ENCODE measurements at regions not wholly inside any gene's neighbourhood (a gene's known extent, or its start where the extent isn't known, plus 50 kb on each side); places are given as distances from the start of the nearest gene placed in this dataset.
A peak's percentile ranks its signal among the peaks of the same experiment; 100 is the strongest.

GRCh38 chr10:47247148-47248059 is 52.6 kb upstream of the GDF10 start:
- H3K27me3 ChIP-seq, result no peaks in the 10 kb centered on the region
- peak; percentile 2 for DNase-seq
- no peak overlapping the region for H3K27ac ChIP-seq
- in situ Hi-C loops (cut with MboI; ENCODE audit: low pct_ligation_motif_present in 1 of 4, low pct_unique_long_range_greater_than_20kb in 1 of 4, low sequenced_read_pairs in 3 of 4), result no loop called here
- intact Hi-C loops (cut with DNase I; ENCODE audit: low total_unique reads), result no loop called here
- H3K9me3 ChIP-seq, result no peaks in the 10 kb centered on the region
- no peaks in the 10 kb centered on the region for H3K36me3 ChIP-seq
- 83 to 88% methylated on average over 1 to 13 of the region's 13 CpGs for WGBS, 2 donors (ENCODE audit: low coverage in 1 of 2)
- H3K4me1 ChIP-seq, result no peaks in the 10 kb centered on the region
- no peak overlapping the region for H3K4me3 ChIP-seq
- TF ChIP-seq EP300 (IDR thresholded peaks at IDR 0.05; ENCODE audit: low read depth), result no peak

- H3K27me3 ChIP-seq, result no peaks in the 10 kb centered on the region
- intact Hi-C loops (cut with DNase I; ENCODE audit: low total_unique reads) (no loop called here), in situ Hi-C loops (cut with MboI; ENCODE audit: low pct_ligation_motif_present in 1 of 4, low pct_unique_long_range_greater_than_20kb in 1 of 4, low sequenced_read_pairs in 3 of 4) (no loop called here)
- H3K9me3 ChIP-seq, result no peaks in the 10 kb centered on the region
- H3K36me3 ChIP-seq, result no peaks in the 10 kb centered on the region
- no peak overlapping the region for H3K4me3 ChIP-seq
- no peak for DNase-seq
- 90 to 100% methylated on average over 2 to 8 of the region's 8 CpGs for WGBS, 2 donors (ENCODE audit: low coverage in 1 of 2)
- no peak for TF ChIP-seq EP300 (IDR thresholded peaks at IDR 0.05; ENCODE audit: low read depth)
- TF ChIP-seq POLR2AphosphoS5 (IDR thresholded peaks at IDR 0.05), result no peak
- no peak for TF ChIP-seq POLR2A (IDR thresholded peaks at IDR 0.05)
- TF ChIP-seq, protein P1, sequence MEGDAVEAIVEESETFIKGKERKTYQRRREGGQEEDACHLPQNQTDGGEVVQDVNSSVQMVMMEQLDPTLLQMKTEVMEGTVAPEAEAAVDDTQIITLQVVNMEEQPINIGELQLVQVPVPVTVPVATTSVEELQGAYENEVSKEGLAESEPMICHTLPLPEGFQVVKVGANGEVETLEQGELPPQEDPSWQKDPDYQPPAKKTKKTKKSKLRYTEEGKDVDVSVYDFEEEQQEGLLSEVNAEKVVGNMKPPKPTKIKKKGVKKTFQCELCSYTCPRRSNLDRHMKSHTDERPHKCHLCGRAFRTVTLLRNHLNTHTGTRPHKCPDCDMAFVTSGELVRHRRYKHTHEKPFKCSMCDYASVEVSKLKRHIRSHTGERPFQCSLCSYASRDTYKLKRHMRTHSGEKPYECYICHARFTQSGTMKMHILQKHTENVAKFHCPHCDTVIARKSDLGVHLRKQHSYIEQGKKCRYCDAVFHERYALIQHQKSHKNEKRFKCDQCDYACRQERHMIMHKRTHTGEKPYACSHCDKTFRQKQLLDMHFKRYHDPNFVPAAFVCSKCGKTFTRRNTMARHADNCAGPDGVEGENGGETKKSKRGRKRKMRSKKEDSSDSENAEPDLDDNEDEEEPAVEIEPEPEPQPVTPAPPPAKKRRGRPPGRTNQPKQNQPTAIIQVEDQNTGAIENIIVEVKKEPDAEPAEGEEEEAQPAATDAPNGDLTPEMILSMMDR (IDR thresholded peaks at IDR 0.05), result no peak
- no peak overlapping the region for H3K27ac ChIP-seq
- H3K4me1 ChIP-seq, result no peaks in the 10 kb centered on the region
Observed at GRCh38 chr10:47248386-47249090, 51.5 kb upstream of the GDF10 start.

DNA sequence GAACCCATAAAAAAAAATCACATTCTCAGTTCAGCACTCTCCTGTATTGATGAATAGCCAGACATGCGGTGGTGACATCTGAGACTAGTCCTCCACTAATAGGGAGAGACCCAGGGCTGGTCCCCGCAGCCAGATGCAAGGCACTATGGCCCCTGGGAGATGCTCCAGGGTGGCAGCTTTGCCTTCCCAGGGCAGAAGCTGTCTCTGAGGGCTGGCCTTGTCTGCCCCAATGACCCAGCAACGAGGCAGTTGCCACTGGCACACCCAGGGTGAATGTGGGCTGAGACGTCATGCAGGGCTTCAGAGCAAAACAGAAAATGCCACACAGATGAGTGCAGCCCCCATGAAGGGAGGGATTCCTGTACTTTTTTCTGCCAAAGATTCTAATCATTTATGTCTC is 50.1 kb upstream of the GDF10 start:
- Histone ChIP-seq H3K36me3 (no peaks in the 10 kb centered on the region), H3K4me1 (no peaks in the 10 kb centered on the region), H3K27ac (no peak overlapping the region), H3K27me3 (no peaks in the 10 kb centered on the region), H3K9me3 (no peaks in the 10 kb centered on the region), H3K4me3 (no peak overlapping the region)
- 52 to 92% methylated on average over 2 to 4 of the region's 4 CpGs for WGBS, 2 donors (ENCODE audit: low coverage in 1 of 2)
- TF ChIP-seq, protein P1 (IDR thresholded peaks at IDR 0.05), result no peak
- TF ChIP-seq POLR2AphosphoS5 (IDR thresholded peaks at IDR 0.05) (no peak), POLR2A (IDR thresholded peaks at IDR 0.05) (no peak), EP300 (IDR thresholded peaks at IDR 0.05; ENCODE audit: low read depth) (no peak)
- in situ Hi-C loops (cut with MboI; ENCODE audit: low pct_ligation_motif_present in 1 of 4, low pct_unique_long_range_greater_than_20kb in 1 of 4, low sequenced_read_pairs in 3 of 4), result no loop called here
- no peak for DNase-seq
- intact Hi-C loops (cut with DNase I; ENCODE audit: low total_unique reads), result no loop called here
